Panc1 (cell line): ENCODE measurements at regions not wholly inside any gene's neighbourhood (a gene's known extent, or its start where the extent isn't known, plus 50 kb on each side); places are given as distances from the start of the nearest gene placed in this dataset.

Source experiments
- ATAC-seq: fragments of 200-7000 bp; cut with Tn5 transposase; 2 replicates; pipeline ENCODE4 v1.9.1; 2020; ENCODE audit warnings: mild to moderate bottlenecking, moderate library complexity
- BruUV-seq: library from RNA; stranded (reverse); fragments of 400-500 nt; replicated peaks from 2 replicates; lab custom pipeline; 2021; lab: Mats Ljungman, UMichigan
- CTCF ChIA-PET: fragments of 300-600 bp; sonication (Branson Sonifier 250); formaldehyde crosslinking; loops from one replicate; lab custom pipeline; 2022; ENCODE audit warnings: antibody characterized with exemption; lab: Charles Lee
- POLR2A ChIA-PET: fragments of 300-600 bp; sonication (Branson Sonifier 250); formaldehyde crosslinking; loops from one replicate; lab custom pipeline; 2022; ENCODE audit warnings: antibody characterized with exemption; lab: Charles Lee
- DNase-seq: peaks from one replicate; pipeline ENCODE4 v3.0.0-alpha.2; 2010; ENCODE audit warnings: low read depth, low spot score
- H3K27ac ChIP-seq: 2 replicates; pipeline ENCODE4 v1.5.1; 2011; ENCODE audit warnings: mild to moderate bottlenecking, low read length, inconsistent platforms
- H3K27me3 ChIP-seq: fragments of 200-500 bp; sonication (Bioruptor generic); 2 replicates; pipeline ENCODE4 v1.6.0; 2014; ENCODE audit warnings: low read length, inconsistent platforms; ENCODE audit not compliant: control insufficient read depth, insufficient read depth
- H3K36me3 ChIP-seq: fragments of 200-500 bp; sonication (Bioruptor generic); 2 replicates; pipeline ENCODE4 v1.5.1; 2014; ENCODE audit warnings: inconsistent platforms, mild to moderate bottlenecking, low read length, moderate library complexity; ENCODE audit not compliant: control insufficient read depth, insufficient read depth
- H3K4me1 ChIP-seq: 2 replicates; pipeline ENCODE4 v1.5.1; 2011; ENCODE audit warnings: inconsistent platforms, mild to moderate bottlenecking, low read length, moderate library complexity; ENCODE audit not compliant: control insufficient read depth, insufficient read depth
- H3K4me3 ChIP-seq, 2 experiments: 2 replicates each; pipeline ENCODE4 v1.5.1; 2011 to 2012; ENCODE audit warnings: low read depth in 2 of 2, low read length in 2 of 2, mild to moderate bottlenecking in 2 of 2, inconsistent platforms in 1 of 2, moderate library complexity in 1 of 2
- H3K9me3 ChIP-seq: fragments of 200-500 bp; sonication (Bioruptor generic); 2 replicates; pipeline ENCODE4 v1.5.1; 2014; ENCODE audit warnings: low read depth, mild to moderate bottlenecking, inconsistent platforms, low read length, moderate library complexity; ENCODE audit not compliant: control insufficient read depth, insufficient read depth
- CTCF ChIP-seq: fragments of 450-650 bp; IDR thresholded peaks from 2 replicates; pipeline ENCODE4 v1.5.1; 2017; ENCODE audit warnings: mild to moderate bottlenecking
- POLR2AphosphoS5 ChIP-seq: IDR thresholded peaks from 2 replicates; pipeline ENCODE4 v1.6.1; 2012; ENCODE audit warnings: mild to moderate bottlenecking, low read depth, low read length, moderate library complexity
- REST ChIP-seq, 2 experiments: IDR thresholded peaks; 2 replicates each; pipeline ENCODE4 v1.6.1; 2011 to 2012; ENCODE audit warnings: low read depth in 2 of 2, control low read depth in 1 of 2, low read length in 1 of 2, mild to moderate bottlenecking in 1 of 2, moderate library complexity in 1 of 2; ENCODE audit not compliant: insufficient read depth in 1 of 2
- SIN3A ChIP-seq: IDR thresholded peaks from 2 replicates; pipeline ENCODE4 v1.6.1; 2012; ENCODE audit warnings: low read depth, mild to moderate bottlenecking, low read length, moderate library complexity, borderline replicate concordance; ENCODE audit not compliant: insufficient read depth
- TCF7L2 ChIP-seq: IDR thresholded peaks from 2 replicates; pipeline ENCODE4 v1.6.1; 2011; ENCODE audit warnings: mild to moderate bottlenecking, low read depth, low read length, inconsistent platforms
- in situ Hi-C: cut with HindIII; loops from 2 replicates; pipeline ENCODE4 v1.10.0; 2016; ENCODE audit warnings: low sequenced_read_pairs, low pct_unique_long_range_greater_than_20kb
- intact Hi-C: fragments of 100-400 bp; cut with micrococcal nuclease; formaldehyde crosslinking; loops from one replicate; pipeline ENCODE4 v1.10.0; 2022; ENCODE audit not compliant: unreplicated experiment

GRCh38 chr13:72368031-72368430 is 359.4 kb downstream of the MZT1 start:
- H3K27me3 ChIP-seq = no peaks in the 10 kb centered on the region
- H3K27ac ChIP-seq = no peak overlapping the region
- TF ChIP-seq POLR2AphosphoS5 (no peak), SIN3A (no peak), CTCF (no peak), TCF7L2 (no peak), REST (IDR thresholded peaks at IDR 0.05; ENCODE audit: insufficient read depth in 1 of 2, low read depth in 2 of 2, low read length in 1 of 2) (no peak)
- H3K4me3 ChIP-seq = no peak overlapping the region
- H3K4me1 ChIP-seq = no peaks in the 10 kb centered on the region
- in situ Hi-C loops = no loop called here
- POLR2A ChIA-PET = no interaction called here
- BruUV-seq = no TSS peak
- ATAC-seq (no peak), DNase-seq (no peak)
- H3K36me3 ChIP-seq = no peaks in the 10 kb centered on the region
- no peaks in the 10 kb centered on the region for H3K9me3 ChIP-seq
- CTCF ChIA-PET = no interaction called here
- intact Hi-C loops = no loop called here

GRCh38 chr13:72346716-72347115 is 380.7 kb downstream of the MZT1 start:
- in situ Hi-C loops (no loop called here), intact Hi-C loops (no loop called here)
- Histone ChIP-seq H3K4me3 (no peak overlapping the region), H3K4me1 (no peaks in the 10 kb centered on the region), H3K27me3 (no peaks in the 10 kb centered on the region), H3K9me3 (no peaks in the 10 kb centered on the region), H3K27ac (no peak overlapping the region), H3K36me3 (no peaks in the 10 kb centered on the region)
- ATAC-seq = no peak
- no TSS peak for BruUV-seq
- ChIA-PET CTCF (no interaction called here), POLR2A (no interaction called here)
- DNase-seq = no peak
- TF ChIP-seq REST (IDR thresholded peaks at IDR 0.05; ENCODE audit: insufficient read depth in 1 of 2, low read depth in 2 of 2, low read length in 1 of 2) = no peak
- no peak for TF ChIP-seq CTCF
- TF ChIP-seq TCF7L2 = no peak
- TF ChIP-seq POLR2AphosphoS5 = no peak
- TF ChIP-seq SIN3A = no peak
